HG03196 (cell line): ENCODE measurements at regions not wholly inside any gene's neighbourhood (a gene's known extent, or its start where the extent isn't known, plus 50 kb on each side); places are given as distances from the start of the nearest gene placed in this dataset.
"Not testable (repeated sequence)": the region's sequence is repeated elsewhere in the genome, so short reads cannot be mapped to it uniquely, and the experiment has no call there.

ENCODE experiments used
- ATAC-seq: cut with Tn5 transposase; IDR thresholded peaks from one replicate; pipeline ENCODE4 v1.9.1; 2021; ENCODE audit not compliant: unreplicated experiment

GRCh38 chr13:59435024-59435423 is 728.7 kb downstream of the DIAPH3 start:
- ATAC-seq = no peak

DNA sequence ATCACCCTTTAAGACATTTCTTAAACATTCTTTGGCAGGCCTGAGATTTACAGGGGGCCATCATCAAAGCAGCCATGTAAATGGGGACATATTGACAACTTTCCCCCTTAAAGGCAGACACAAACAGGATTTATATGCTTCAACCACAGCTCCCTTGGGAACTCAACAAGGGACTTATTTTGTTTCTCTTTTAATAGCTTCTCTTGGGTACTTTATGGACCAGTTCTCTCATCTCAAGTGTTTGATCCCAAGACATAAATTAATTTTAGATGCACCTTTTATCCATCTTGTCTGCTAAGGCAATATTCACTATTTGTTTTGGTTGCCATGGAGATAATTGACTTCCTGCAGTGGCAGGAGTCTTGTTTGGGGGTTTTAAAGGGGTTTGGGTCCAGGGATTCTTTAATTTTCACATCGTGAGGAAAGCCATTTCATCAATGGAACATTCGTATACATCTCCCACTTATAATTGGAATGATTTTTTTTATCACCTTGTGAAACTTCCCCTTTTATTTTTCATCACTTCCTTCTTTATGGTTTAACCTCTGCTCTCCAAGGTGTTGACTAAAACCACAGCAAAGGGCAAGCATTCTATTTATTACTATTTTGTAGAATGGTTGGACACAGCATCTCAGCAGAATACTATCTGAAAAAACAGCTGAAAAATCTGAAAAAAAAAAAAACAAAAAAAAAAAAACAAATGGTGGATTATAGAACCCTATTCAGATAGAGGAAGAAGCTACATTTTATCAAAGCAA is 726.0 kb downstream of the DIAPH3 start:
- ATAC-seq = no peak

- no peak for ATAC-seq
Observed at GRCh38 chr13:59439776-59440428, 723.8 kb downstream of the DIAPH3 start.

GRCh38 chr13:59441068-59441467 is 722.7 kb downstream of the DIAPH3 start:
- not testable (repeated sequence) for ATAC-seq

- no peak for ATAC-seq
Observed at GRCh38 chr13:59441596-59442280, 722.0 kb downstream of the DIAPH3 start.

DNA sequence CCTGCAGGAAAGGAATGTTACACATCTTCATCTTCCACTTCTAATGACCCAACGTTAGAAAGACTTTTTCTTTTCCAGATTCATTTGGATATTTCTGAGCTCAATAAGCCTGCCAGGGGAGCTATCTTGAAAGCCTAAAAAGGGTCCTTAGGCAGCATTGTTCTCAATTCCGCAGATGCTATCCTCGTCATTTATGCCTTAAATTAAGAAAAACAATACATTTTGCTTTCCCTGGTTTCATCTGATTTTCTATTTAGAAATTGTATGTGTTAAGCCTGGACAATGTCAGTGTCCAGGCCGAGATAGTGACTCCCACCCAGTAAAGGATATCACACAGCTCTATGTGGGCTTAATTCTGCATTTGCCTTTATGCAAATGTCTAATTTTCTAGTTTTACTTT is 721.3 kb downstream of the DIAPH3 start:
- ATAC-seq = no peak

- no peak for ATAC-seq
Observed at GRCh38 chr13:59442944-59443486, 720.7 kb downstream of the DIAPH3 start.

DNA sequence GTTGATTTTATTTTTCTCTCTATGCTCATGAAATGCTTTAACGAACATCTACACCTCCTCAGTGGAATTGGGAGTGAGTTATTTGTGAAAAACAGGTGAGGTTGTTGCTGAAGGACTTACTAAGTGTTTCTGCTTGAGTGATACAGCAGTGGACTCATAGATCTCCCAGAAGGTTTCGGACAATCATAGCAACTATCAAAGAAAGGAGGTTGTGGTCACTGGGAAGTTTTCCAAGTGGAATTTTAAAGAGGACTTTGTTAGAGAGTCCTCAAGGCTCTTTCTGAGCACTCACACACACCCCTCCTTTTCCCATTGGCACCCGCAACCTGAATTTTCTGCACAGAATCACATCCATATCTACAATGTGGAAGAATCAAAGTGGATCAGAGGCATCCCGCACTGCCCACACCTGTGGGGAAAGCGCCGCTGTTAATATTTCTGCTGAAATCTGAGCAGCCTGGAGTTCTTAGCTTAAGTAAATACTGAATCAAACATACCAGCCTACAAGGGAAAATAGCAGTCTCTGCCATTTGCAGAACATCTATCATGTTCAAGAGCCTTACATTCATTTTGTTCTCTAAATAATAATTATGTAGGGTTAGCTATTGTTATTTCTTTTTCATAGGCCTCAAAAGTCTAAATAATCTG is 719.4 kb downstream of the DIAPH3 start:
- no peak for ATAC-seq

GRCh38 chr13:59445812-59446211 is 717.9 kb downstream of the DIAPH3 start:
- ATAC-seq = no peak

- no peak for ATAC-seq
Observed at GRCh38 chr13:59446391-59446790, 717.3 kb downstream of the DIAPH3 start.

- ATAC-seq = no peak
Observed at GRCh38 chr13:59447031-59447430, 716.7 kb downstream of the DIAPH3 start.

- no peak for ATAC-seq
Observed at GRCh38 chr13:59447846-59448620, 715.7 kb downstream of the DIAPH3 start.

GRCh38 chr13:59449750-59450149 is 714.0 kb downstream of the DIAPH3 start:
- no peak for ATAC-seq

GRCh38 chr13:59450229-59450628 is 713.5 kb downstream of the DIAPH3 start:
- ATAC-seq = no peak

DNA sequence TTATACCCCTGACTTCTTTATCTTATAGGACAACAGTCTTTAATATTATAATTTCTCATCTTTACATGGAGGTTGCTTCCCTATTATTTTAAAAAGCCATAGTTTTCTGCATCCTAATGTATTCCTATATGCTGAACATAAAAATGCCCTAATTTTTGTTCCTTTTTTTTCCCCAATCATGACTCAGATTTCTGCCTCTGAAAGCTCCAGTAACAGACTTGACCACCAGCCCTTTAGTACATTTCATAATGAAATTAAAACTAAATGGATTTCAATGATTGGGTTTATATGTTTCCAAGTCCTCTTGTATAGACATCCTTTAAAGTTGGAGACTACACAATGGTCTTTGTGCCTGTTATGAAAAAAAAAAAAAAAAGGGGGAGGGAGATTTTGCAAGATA is 712.5 kb downstream of the DIAPH3 start:
- ATAC-seq = no peak

DNA sequence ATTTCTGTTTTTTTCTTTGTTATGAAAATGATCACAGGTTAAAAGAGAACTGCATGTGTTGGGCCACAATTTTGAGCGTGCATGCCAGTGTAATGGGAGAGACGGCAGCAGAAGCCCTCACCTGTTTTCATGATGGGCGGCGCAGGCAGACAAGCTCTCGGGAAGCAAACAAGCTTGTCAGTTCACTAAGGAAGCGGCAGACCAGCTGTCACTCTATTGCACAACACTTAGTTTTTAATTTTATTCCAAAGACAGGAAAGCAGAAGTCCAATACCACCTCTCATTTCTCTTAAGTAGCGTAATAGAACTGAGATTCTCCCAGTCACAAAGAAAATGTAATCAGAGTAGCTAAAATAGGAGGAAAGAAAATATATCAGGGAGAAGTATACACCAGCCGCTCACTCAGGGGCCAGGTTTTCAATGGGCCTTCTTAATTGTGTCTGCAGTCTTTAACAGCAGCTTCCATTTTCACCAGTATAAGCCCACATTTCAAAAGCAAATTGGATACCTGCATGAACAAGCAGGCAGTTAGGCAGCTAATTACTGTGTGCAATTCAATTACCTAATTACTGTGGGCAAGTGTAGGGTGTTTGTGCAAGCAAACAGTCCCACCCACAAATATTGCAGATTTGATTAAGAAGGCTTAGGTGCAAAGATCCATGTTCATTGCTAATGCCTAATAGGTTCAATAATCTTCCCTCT is 711.4 kb downstream of the DIAPH3 start:
- no peak for ATAC-seq

DNA sequence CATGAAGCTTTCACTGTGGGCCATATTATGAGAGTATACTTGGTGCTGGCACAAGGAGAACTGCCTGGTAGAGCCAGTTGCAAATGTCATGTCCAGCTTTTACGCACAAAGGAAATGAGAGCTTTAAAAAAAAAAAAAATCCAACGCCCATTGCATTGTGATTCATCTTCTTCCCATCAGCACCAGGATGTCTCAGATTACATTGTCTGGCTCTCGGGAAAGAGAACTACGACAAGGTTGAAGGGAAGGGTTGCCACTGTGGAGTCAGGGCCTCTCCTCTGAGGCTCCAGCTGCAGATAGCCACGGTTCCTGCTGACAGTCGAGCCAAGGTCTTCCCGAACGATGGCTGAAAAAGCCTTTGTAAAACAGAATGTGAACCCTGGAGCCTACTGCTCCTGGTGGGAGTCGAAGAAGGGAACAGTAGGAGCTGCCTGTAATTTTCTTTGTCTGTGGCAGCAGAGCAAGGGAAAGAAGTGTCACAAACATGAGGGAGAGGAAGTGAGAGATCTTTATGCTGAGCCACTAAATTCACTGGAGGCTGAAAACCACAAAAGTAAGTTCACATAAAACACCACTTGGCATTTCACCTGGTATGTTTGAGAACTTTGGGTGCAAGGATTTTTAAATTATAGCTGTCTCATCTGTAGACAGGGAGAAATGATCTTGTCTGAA is 704.7 kb downstream of the DIAPH3 start:
- ATAC-seq = no peak

DNA sequence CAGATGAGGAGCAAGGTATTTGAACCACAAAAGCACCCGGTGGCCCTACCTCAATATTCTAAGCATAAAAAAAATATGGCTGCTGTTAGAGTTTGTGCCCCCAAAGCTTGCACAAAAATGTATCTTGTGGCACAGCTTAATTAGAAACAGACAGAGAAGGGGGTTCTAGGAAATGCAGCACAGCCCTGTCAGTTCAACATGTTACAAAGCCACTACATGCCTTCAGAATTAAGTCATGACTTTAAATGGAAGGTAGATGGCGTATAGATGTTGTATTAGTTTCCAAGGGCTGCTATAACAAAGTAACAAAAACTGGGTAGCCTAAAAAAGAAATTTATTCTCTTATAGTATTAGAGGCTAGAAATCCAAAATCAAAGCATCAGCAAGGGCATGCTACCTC is 703.8 kb downstream of the DIAPH3 start:
- ATAC-seq = no peak

DNA sequence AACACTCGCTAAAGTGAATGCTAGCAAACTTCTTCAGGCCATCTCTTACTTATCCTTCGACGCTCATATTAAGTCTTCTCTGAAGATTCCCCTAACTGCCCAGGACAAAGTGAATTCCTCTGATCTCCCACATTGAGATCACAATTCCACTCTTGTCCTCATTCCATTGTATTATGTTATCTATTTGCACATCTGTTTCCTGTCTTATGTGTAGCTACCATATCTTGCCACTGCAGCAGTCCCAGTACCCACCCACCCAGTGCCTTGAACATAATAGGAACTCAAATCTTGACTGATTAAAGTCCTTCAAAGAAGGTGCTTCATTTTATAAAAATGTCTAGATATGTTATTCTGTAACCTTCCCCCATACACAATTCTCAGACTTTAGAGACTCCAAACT is 702.3 kb downstream of the DIAPH3 start:
- no peak for ATAC-seq
